ENCODE measurements at regions not wholly inside any gene's neighbourhood (a gene's known extent, or its start where the extent isn't known, plus 50 kb on each side); places are given as distances from the start of the nearest gene placed in this dataset.

GRCh38 chr22:34973016-34973415, 92.9 kb upstream of the ISX start:
- TF ChIP-seq CTCF (IDR thresholded peaks at IDR 0.05) (no peak), POLR2A (IDR thresholded peaks at IDR 0.05) (no peak)

Data from body of pancreas (tissue), 4 donors.